A673 (cell line): ENCODE measurements at regions not wholly inside any gene's neighbourhood (a gene's known extent, or its start where the extent isn't known, plus 50 kb on each side); places are given as distances from the start of the nearest gene placed in this dataset.

Source experiments
- BruUV-seq: library from RNA; stranded (reverse); fragments of 400-500 nt; replicated peaks from 2 replicates; lab custom pipeline; 2021; lab: Mats Ljungman, UMichigan
- CTCF ChIA-PET: fragments of 300-600 bp; sonication (Branson Sonifier 250); formaldehyde crosslinking; loops from one replicate; lab custom pipeline; 2022; ENCODE audit warnings: antibody characterized with exemption; lab: Charles Lee
- POLR2A ChIA-PET: fragments of 300-600 bp; sonication (Branson Sonifier 250); formaldehyde crosslinking; loops from one replicate; lab custom pipeline; 2022; ENCODE audit warnings: antibody characterized with exemption; ENCODE audit not compliant: low non-redundant PET; lab: Charles Lee
- DNase-seq: peaks from one replicate; pipeline ENCODE4 v3.0.0-alpha.2; 2015; ENCODE audit warnings: low spot score
- H3K27ac ChIP-seq: fragments of 200-600 bp; sonication (generic); 2 replicates; pipeline ENCODE4 v1.5.1; 2016; ENCODE audit warnings: mixed run types, low read depth, mild to moderate bottlenecking, mixed read lengths, antibody characterized with exemption, low read length; ENCODE audit not compliant: poor library complexity, severe bottlenecking
- H3K27me3 ChIP-seq: fragments of 200-600 bp; sonication (generic); replicated peaks from 2 replicates; pipeline ENCODE4 v1.6.1; 2017; ENCODE audit warnings: mixed run types, low read depth, mild to moderate bottlenecking, mixed read lengths, antibody characterized with exemption, low read length; ENCODE audit not compliant: insufficient read depth, poor library complexity
- H3K36me3 ChIP-seq: fragments of 200-600 bp; sonication (generic); 2 replicates; pipeline ENCODE4 v1.6.1; 2016; ENCODE audit warnings: mixed run types, mild to moderate bottlenecking, mixed read lengths, antibody characterized with exemption, low read length; ENCODE audit not compliant: insufficient read depth, poor library complexity, severe bottlenecking
- H3K4me1 ChIP-seq: fragments of 200-600 bp; sonication (generic); 2 replicates; pipeline ENCODE4 v1.6.1; 2017; ENCODE audit warnings: mixed run types, mild to moderate bottlenecking, mixed read lengths, antibody characterized with exemption, low read length; ENCODE audit not compliant: insufficient read depth, poor library complexity, severe bottlenecking
- H3K4me3 ChIP-seq: fragments of 200-600 bp; sonication (generic); 2 replicates; pipeline ENCODE4 v1.5.1; 2016; ENCODE audit warnings: low read depth, mixed run types, mild to moderate bottlenecking, mixed read lengths, low read length; ENCODE audit not compliant: poor library complexity, severe bottlenecking
- H3K9me3 ChIP-seq: fragments of 200-600 bp; sonication (generic); 2 replicates; pipeline ENCODE4 v1.6.1; 2016; ENCODE audit warnings: mixed run types, low read depth, mild to moderate bottlenecking, mixed read lengths, antibody characterized with exemption, low read length; ENCODE audit not compliant: poor library complexity, severe bottlenecking
- EZH2 ChIP-seq: fragments of 200-600 bp; sonication (generic); IDR thresholded peaks from 2 replicates; pipeline ENCODE4 v1.6.1; 2017; ENCODE audit warnings: borderline replicate concordance, low read depth, mild to moderate bottlenecking, mixed read lengths, antibody characterized with exemption, low read length; ENCODE audit not compliant: poor library complexity, severe bottlenecking
- intact Hi-C: fragments of 100-400 bp; cut with micrococcal nuclease; formaldehyde crosslinking; loops from one replicate; pipeline ENCODE4 v1.10.0; 2022; ENCODE audit not compliant: unreplicated experiment
- TF ChIP-seq, protein P1 (sequence below): fragments of 300-800, 200-600 bp; sonication (generic); conservative IDR thresholded peaks from 2 replicates; pipeline ENCODE4 v1.5.1; 2017; ENCODE audit warnings: low read depth, mild to moderate bottlenecking, antibody characterized with exemption, low read length, moderate library complexity, mixed read lengths

DNA sequence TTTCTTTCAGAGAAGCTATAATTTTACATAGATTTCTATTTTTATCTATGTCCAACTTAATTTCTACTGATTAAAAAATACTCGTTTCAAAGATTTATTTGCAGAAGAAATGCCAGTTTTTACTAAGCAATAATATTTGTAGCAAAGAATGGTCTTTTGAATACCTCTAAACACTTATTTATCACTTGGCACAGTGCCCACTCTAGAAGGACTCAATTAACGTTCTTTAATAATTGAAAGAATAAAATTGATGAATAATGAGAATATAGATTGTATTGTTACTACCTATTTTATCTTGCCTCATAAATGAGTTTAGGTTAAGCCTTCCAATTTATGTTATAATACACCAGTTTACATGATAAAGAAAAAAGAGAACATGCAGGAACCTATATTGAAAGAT is 889.7 kb upstream of the CDH9 start:
- ChIA-PET POLR2A (no interaction called here), CTCF (no interaction called here)
- Histone ChIP-seq H3K27me3 (no peaks in the 10 kb centered on the region), H3K27ac (no peak overlapping the region), H3K4me1 (no peaks in the 10 kb centered on the region), H3K36me3 (no peaks in the 10 kb centered on the region), H3K4me3 (no peak overlapping the region), H3K9me3 (no peaks in the 10 kb centered on the region)
- no peak for TF ChIP-seq EZH2
- TF ChIP-seq, protein P1, sequence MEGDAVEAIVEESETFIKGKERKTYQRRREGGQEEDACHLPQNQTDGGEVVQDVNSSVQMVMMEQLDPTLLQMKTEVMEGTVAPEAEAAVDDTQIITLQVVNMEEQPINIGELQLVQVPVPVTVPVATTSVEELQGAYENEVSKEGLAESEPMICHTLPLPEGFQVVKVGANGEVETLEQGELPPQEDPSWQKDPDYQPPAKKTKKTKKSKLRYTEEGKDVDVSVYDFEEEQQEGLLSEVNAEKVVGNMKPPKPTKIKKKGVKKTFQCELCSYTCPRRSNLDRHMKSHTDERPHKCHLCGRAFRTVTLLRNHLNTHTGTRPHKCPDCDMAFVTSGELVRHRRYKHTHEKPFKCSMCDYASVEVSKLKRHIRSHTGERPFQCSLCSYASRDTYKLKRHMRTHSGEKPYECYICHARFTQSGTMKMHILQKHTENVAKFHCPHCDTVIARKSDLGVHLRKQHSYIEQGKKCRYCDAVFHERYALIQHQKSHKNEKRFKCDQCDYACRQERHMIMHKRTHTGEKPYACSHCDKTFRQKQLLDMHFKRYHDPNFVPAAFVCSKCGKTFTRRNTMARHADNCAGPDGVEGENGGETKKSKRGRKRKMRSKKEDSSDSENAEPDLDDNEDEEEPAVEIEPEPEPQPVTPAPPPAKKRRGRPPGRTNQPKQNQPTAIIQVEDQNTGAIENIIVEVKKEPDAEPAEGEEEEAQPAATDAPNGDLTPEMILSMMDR: no peak
- DNase-seq: no peak
- intact Hi-C loops: no loop called here
- no TSS peak for BruUV-seq

DNA sequence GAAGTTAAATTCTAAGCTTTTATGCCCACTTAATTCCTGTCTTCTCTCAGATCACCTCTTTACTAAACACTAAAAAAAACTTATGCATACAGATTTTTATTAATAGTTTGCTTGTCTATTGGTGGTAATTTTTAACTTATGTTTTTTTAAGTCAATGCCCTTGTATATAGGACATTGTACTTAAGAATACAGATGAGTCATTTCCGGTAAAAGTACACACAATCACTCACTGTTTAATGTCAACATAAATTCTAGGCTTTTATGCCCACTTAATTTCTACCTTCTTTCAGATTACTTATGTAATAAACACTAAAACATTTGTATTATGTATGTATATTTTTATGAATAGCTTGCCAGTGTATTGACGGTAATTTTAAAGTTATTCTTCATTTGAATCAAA is 872.8 kb upstream of the CDH9 start:
- POLR2A ChIA-PET: no interaction called here

DNA sequence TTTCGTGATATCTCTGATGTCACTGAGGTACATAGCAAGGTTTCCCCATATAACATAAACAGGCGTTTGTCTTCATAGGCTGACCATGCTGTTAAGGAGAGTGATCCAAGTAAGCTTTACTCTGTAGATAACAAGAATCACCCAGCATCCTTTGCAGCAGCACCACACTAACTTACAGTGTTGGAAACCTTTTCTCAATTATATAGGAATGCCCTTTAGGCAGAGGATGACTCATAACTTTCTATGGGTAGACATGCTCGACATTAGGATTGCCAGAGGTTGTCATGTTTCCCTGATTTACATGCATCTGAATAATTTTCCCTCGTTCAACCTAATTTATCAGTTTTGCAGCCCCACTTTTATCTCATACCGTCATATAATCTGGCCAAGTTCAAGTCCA is 870.0 kb upstream of the CDH9 start:
- DNase-seq: peak; percentile 6
- intact Hi-C loops: no loop called here
- Histone ChIP-seq H3K9me3 (no peaks in the 10 kb centered on the region), H3K4me3 (no peak overlapping the region), H3K27ac (no peak overlapping the region), H3K36me3 (no peaks in the 10 kb centered on the region), H3K4me1 (no peaks in the 10 kb centered on the region), H3K27me3 (no peaks in the 10 kb centered on the region)
- ChIA-PET POLR2A (no interaction called here), CTCF (no interaction called here)
- TF ChIP-seq, protein P1: no peak
- TF ChIP-seq EZH2: no peak
- no TSS peak for BruUV-seq

More for the DNA sequence above, 872.8 kb upstream of the CDH9 start:
- no peaks in the 10 kb centered on the region for H3K4me1 ChIP-seq
- no TSS peak for BruUV-seq
- intact Hi-C loops: no loop called here
- DNase-seq: peak; percentile 41
- H3K27me3 ChIP-seq: no peaks in the 10 kb centered on the region
- TF ChIP-seq, protein P1: no peak
- no peak for TF ChIP-seq EZH2
- no peaks in the 10 kb centered on the region for H3K36me3 ChIP-seq
- H3K4me3 ChIP-seq: no peak overlapping the region
- CTCF ChIA-PET: no interaction called here
- H3K9me3 ChIP-seq: no peaks in the 10 kb centered on the region
- no peak overlapping the region for H3K27ac ChIP-seq
